Neural crest cell (in vitro differentiated cells): ENCODE measurements at regions not wholly inside any gene's neighbourhood (a gene's known extent, or its start where the extent isn't known, plus 50 kb on each side); places are given as distances from the start of the nearest gene placed in this dataset.

ENCODE experiments used
- DNase-seq: peaks from one replicate; pipeline ENCODE4 v3.0.0; 2021; ENCODE audit warnings: low read depth, mixed read lengths, low spot score
- H3K27ac Mint-ChIP-seq: one replicate; pipeline ENCODE4 v1.8.0; 2021; ENCODE audit warnings: mild to moderate bottlenecking, mixed read lengths; ENCODE audit not compliant: unreplicated experiment
- H3K27me3 Mint-ChIP-seq: 2 replicates; pipeline ENCODE4 v1.8.0; 2021; ENCODE audit warnings: low read depth, mild to moderate bottlenecking, mixed read lengths
- H3K36me3 Mint-ChIP-seq: 2 replicates; pipeline ENCODE4 v1.8.0; 2021; ENCODE audit warnings: low read depth, mild to moderate bottlenecking, mixed read lengths
- H3K4me1 Mint-ChIP-seq: 2 replicates; pipeline ENCODE4 v1.8.0; 2021; ENCODE audit warnings: mixed read lengths
- H3K4me3 Mint-ChIP-seq: one replicate; pipeline ENCODE4 v1.8.0; 2021; ENCODE audit warnings: mild to moderate bottlenecking, mixed read lengths
- H3K9me3 Mint-ChIP-seq: 2 replicates; pipeline ENCODE4 v1.8.0; 2021; ENCODE audit warnings: mixed read lengths
- CTCF ChIP-seq: fragments of 200-600 bp; sonication (generic); conservative IDR thresholded peaks from 2 replicates; pipeline ENCODE4 v1.5.0; 2021; ENCODE audit warnings: antibody characterized with exemption, mild to moderate bottlenecking

DNA sequence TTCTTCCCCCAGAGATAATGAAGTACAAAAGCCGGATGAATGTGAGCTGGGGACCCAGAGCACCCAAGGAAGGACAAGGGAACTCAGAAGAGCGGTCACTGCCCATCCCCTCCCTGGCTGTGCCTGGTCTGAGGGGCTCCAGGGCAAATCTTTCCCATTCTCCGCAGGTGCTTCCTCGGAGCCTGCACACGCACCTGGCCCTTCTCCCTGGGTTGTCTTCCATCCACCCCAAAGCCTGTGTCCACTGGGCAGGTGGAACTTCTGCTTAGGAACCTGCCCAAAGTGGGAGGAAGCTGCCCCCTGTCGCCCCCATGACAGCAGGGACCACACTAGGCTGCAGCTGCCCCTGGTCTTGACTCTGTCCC is 121.0 kb upstream of the FGF3 start:
- Mint-ChIP-seq H3K36me3 (no peaks in the 10 kb centered on the region), H3K9me3 (peaks cover 5% of the 10 kb centered on the region), H3K27me3 (peaks cover 14% of the 10 kb centered on the region), H3K4me1 (no peaks in the 10 kb centered on the region), H3K4me3 (no peak overlapping the region), H3K27ac (no peak overlapping the region)
- no peak for TF ChIP-seq CTCF
- no peak for DNase-seq

DNA sequence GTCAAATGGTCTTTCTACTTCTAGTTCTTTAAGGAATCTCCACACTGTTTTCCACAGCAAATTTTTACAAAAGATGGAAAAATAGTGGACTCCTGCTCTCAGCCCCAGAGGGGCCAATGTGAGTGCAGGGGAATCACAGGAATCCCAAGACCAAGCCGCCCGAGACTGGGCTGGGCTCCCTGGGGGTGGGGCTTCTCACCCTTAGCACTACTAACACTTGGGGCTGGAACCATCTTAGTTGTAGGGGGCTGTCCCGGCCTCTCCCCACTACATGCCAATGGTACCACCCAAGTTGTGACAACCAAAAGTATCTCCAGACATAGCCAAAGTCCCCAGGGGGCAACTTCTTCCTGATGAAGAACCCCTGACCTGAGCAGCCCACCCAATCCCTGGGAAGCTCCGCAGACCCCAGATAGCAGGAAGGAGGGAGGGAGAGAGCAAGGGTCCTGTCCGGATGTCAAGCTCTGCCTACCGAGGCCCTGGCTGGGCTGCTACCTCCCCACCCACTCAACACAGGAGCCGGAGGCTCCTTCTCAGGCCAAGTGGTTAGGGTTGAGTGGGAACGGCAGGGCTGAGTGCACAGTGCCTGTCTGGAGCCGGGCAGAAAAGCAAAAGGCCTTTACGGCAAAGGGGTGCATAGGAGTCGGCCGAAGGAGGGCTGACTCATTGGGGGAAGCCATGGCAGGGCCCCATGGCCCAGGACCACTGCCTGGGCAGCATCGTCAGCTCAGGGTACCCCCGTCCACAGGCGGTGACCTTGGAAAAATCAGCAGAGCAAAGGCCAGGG is 122.5 kb upstream of the FGF3 start:
- Mint-ChIP-seq H3K27ac (no peak overlapping the region), H3K27me3 (peaks cover 6% of the 10 kb centered on the region), H3K9me3 (no peaks in the 10 kb centered on the region), H3K4me1 (no peaks in the 10 kb centered on the region), H3K36me3 (no peaks in the 10 kb centered on the region), H3K4me3 (no peak overlapping the region)
- no peak for TF ChIP-seq CTCF
- no peak for DNase-seq

GRCh38 chr11:69942333-69942820 is 123.2 kb upstream of the FGF3 start:
- no peaks in the 10 kb centered on the region for H3K9me3 Mint-ChIP-seq
- DNase-seq, result no peak
- H3K27ac Mint-ChIP-seq, result no peak overlapping the region
- H3K4me3 Mint-ChIP-seq, result no peak overlapping the region
- H3K27me3 Mint-ChIP-seq, result peaks cover 6% of the 10 kb centered on the region
- no peaks in the 10 kb centered on the region for H3K36me3 Mint-ChIP-seq
- no peak for TF ChIP-seq CTCF
- no peaks in the 10 kb centered on the region for H3K4me1 Mint-ChIP-seq

DNA sequence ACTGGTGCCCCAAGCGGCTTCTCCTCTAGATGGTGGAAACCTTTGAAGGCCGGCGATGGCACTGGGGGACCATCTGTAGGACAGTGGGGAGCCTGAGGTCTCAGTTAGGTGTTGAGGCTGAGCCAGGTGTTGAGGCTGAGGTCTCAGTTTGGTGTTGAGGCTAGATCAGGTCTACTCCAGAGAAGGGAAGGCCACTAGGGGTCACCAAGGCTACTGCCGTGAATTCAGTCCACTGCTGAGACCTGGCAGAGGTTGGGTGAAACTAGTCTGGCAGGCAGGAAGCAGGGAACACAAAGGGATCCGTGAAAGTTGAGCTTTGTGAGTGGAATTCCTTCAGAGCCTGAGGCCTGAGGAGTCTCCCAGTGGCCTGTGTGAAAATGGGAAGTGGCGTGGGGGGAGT is 123.8 kb upstream of the FGF3 start:
- TF ChIP-seq CTCF, result no peak
- no peak for DNase-seq
- Mint-ChIP-seq H3K4me1 (peaks cover 4% of the 10 kb centered on the region), H3K27me3 (peaks cover 8% of the 10 kb centered on the region), H3K36me3 (no peaks in the 10 kb centered on the region), H3K4me3 (no peak overlapping the region), H3K27ac (no peak overlapping the region), H3K9me3 (no peaks in the 10 kb centered on the region)

DNA sequence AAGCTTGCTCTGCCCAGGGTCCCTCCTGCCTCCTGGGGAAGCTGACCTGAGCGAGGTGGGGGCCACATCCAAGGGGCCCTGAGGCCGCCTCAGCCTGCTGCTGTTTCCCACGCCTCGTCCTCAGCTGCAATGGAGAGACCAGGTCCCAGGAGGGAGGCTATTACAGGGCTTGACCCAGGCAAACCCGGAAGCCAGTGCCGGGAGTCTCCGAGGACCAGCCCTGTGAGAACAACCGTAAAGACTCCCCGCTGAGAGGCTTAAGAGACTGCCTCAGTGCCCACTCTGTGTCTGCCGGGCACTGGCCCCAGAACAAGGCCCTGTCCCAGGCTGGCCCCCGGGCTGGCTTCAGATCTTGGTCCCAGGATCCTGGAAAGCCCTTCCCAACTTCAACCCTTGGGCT is 124.3 kb upstream of the FGF3 start:
- no peak for TF ChIP-seq CTCF
- Mint-ChIP-seq H3K36me3 (no peaks in the 10 kb centered on the region), H3K4me3 (no peak overlapping the region), H3K27ac (no peak overlapping the region), H3K9me3 (no peaks in the 10 kb centered on the region), H3K4me1 (peaks cover 4% of the 10 kb centered on the region), H3K27me3 (peaks cover 8% of the 10 kb centered on the region)
- DNase-seq, result no peak
